ACC112 (cell line): ENCODE measurements at regions not wholly inside any gene's neighbourhood (a gene's known extent, or its start where the extent isn't known, plus 50 kb on each side); places are given as distances from the start of the nearest gene placed in this dataset.

Experiments
- H2AFZ ChIP-seq: fragments of 200-600 bp; sonication (generic); one replicate; pipeline ENCODE4 v1.6.0; 2017; ENCODE audit warnings: antibody characterized with exemption, low read length; ENCODE audit not compliant: unreplicated experiment
- H3K27ac ChIP-seq: fragments of 200-600 bp; sonication (generic); 2 replicates; pipeline ENCODE4 v1.5.1; 2014; ENCODE audit warnings: low read depth, mild to moderate bottlenecking, antibody characterized with exemption, low read length, moderate library complexity
- H3K27me3 ChIP-seq: fragments of 200-600 bp; sonication (generic); 2 replicates; pipeline ENCODE4 v1.6.1; 2014; ENCODE audit warnings: mild to moderate bottlenecking, antibody characterized with exemption, low read length, moderate library complexity, mixed read lengths; ENCODE audit not compliant: insufficient read depth
- H3K36me3 ChIP-seq: fragments of 200-600 bp; sonication (generic); 2 replicates; pipeline ENCODE4 v1.6.1; 2016; ENCODE audit warnings: mild to moderate bottlenecking, antibody characterized with exemption, low read length, moderate library complexity, mixed read lengths; ENCODE audit not compliant: insufficient read depth
- H3K4me1 ChIP-seq: fragments of 200-600 bp; sonication (generic); one replicate; pipeline ENCODE4 v1.6.1; 2016; ENCODE audit warnings: low read length, mixed read lengths; ENCODE audit not compliant: insufficient read depth, unreplicated experiment, control insufficient read depth
- H3K4me3 ChIP-seq: fragments of 200-600 bp; sonication (generic); 2 replicates; pipeline ENCODE4 v1.5.1; 2014; ENCODE audit warnings: mild to moderate bottlenecking, low read depth, low read length
- H3K79me2 ChIP-seq: fragments of 200-600 bp; sonication (generic); one replicate; pipeline ENCODE4 v1.6.0; 2016; ENCODE audit warnings: low read length; ENCODE audit not compliant: control insufficient read depth, unreplicated experiment, insufficient read depth

DNA sequence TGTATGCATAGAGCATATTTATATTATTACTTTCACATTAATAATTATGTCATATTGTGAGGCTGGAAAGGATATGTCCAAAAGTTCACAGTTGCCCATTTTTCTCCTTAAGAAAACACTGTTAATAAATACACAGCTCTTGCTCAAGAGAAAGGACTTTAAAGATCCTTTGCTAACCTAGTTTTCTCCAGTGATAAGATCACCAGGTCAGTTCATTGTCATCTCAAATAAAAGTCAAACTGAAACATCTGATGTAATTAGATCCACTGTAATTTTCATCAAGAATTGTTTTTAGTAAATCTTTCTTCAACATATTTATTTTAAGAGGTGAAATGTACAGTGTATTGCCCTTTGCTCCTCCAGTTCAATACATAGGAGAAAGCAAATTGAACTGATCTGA lies 82.8 kb upstream of the KLHL1 start:
- H2AFZ ChIP-seq: no peak overlapping the region
- H3K27me3 ChIP-seq: no peaks in the 10 kb centered on the region
- H3K27ac ChIP-seq: no peak overlapping the region
- H3K4me3 ChIP-seq: no peak overlapping the region
- H3K36me3 ChIP-seq: no peaks in the 10 kb centered on the region
- no peaks in the 10 kb centered on the region for H3K79me2 ChIP-seq
- no peaks in the 10 kb centered on the region for H3K4me1 ChIP-seq

DNA sequence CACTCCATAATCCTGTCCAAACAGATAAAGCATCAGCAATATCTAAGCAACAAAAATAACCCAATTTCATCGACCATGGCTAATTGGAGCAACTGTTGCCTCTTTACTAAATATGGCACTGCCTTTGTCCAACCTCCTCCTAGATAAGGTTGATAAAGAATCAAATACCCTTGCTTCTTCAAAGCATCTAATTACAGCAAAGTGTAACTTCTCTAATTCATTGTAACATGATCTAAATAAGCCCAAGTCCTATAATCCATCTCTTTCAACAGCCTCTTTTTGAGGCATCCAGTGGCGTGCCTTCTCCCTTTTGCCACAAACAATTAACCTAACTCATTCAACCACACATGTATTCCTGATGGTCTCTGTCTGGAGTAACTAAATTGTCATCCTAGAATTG lies 81.7 kb upstream of the KLHL1 start:
- Histone ChIP-seq H3K27me3 (no peaks in the 10 kb centered on the region), H3K27ac (no peak overlapping the region), H3K4me1 (no peaks in the 10 kb centered on the region)

DNA sequence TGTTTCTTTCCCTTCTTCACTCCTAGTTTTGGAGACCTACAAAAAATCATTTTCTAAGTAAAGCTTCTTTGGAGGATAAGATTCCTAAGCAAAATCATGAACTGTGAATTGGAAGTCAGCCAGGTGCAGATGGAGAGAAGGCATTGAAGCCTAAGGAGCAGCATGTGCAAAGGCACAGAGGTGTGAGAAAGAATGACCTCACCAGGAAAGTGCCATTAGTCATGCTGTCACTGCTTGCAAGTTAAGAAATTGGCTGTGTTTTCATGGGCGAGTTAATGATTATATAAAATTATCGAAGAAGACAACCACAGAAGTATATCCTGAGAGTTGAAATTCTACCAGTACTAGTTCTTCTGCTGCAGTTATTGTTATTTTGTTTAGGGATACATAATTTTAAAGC lies 80.3 kb upstream of the KLHL1 start:
- Histone ChIP-seq H2AFZ (no peak overlapping the region), H3K27ac (no peak overlapping the region), H3K27me3 (no peaks in the 10 kb centered on the region), H3K4me1 (no peaks in the 10 kb centered on the region), H3K4me3 (no peak overlapping the region), H3K79me2 (no peaks in the 10 kb centered on the region), H3K36me3 (no peaks in the 10 kb centered on the region)

More for the DNA sequence above, 81.7 kb upstream of the KLHL1 start:
- Histone ChIP-seq H3K36me3 (no peaks in the 10 kb centered on the region), H2AFZ (no peak overlapping the region), H3K4me3 (no peak overlapping the region), H3K79me2 (no peaks in the 10 kb centered on the region)

DNA sequence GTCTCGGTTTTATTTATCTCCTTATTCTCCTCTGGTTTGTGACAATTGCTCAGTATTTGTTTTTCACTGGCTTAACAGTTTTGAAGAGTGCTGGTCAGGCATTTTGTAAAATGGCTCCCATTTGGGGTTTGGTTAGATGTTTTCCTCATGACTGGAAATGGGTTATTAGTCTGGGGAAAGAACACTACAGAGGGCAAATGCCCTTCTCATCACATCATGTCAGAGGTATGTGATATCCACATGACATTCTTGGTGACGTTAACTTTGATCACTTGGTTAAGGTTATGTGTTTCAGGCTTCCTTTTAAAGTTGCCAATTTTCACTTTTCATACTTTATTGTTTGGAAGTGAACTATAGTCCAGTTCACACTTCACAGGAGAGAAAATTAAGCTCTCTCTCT lies 74.8 kb upstream of the KLHL1 start:
- Histone ChIP-seq H3K27me3 (no peaks in the 10 kb centered on the region), H3K4me1 (no peaks in the 10 kb centered on the region), H3K79me2 (no peaks in the 10 kb centered on the region), H3K4me3 (no peak overlapping the region), H2AFZ (no peak overlapping the region), H3K27ac (no peak overlapping the region), H3K36me3 (no peaks in the 10 kb centered on the region)
